ENCODE measurements at regions not wholly inside any gene's neighbourhood (a gene's known extent, or its start where the extent isn't known, plus 50 kb on each side); places are given as distances from the start of the nearest gene placed in this dataset.

DNA sequence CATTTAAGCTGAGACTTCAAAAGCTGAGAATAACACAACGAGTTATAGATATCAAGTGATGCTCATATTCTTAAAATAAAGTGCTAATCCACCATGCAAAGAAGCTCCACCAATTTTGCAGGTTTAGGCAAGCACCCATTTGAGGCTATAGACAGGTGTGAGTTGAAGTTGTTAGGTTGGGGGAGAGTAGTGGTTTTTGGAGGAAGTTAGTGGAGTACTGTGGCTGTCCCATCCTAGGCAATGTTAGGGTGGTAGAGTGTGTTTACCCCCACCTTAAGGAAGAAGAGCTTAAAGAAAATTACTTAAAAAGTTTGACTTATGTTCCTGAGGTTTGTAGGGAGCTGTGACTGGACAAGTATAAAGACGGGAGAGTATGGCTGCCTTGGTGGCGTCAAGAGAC is 98.9 kb upstream of the MAN2A1 start:
- Histone ChIP-seq H3K4me1 (ENCODE audit: low read length) (peaks cover 11% of the 10 kb centered on the region), H3K79me2 (ENCODE audit: low read length) (no peaks in the 10 kb centered on the region), H3K27me3 (ENCODE audit: low read depth, low read length) (no peaks in the 10 kb centered on the region), H2AFZ (ENCODE audit: low read depth, low read length) (no peak overlapping the region), H3K4me2 (ENCODE audit: low read length) (no peak overlapping the region), H3K36me3 (replicated peaks; ENCODE audit: low read depth, low read length) (no peaks in the 10 kb centered on the region), H3K9ac (ENCODE audit: low read length) (no peak overlapping the region), H4K20me1 (ENCODE audit: insufficient read depth, low read length) (no peaks in the 10 kb centered on the region), H3K4me3 (ENCODE audit: low read length) (no peak overlapping the region), H3K9me3 (ENCODE audit: insufficient read depth, low read length) (no peaks in the 10 kb centered on the region), H3K27ac (ENCODE audit: low read length) (no peak overlapping the region)
- no peak for TF ChIP-seq EZH2phosphoT487 (IDR thresholded peaks at IDR 0.05; ENCODE audit: low read depth)
- TF ChIP-seq, protein P1, sequence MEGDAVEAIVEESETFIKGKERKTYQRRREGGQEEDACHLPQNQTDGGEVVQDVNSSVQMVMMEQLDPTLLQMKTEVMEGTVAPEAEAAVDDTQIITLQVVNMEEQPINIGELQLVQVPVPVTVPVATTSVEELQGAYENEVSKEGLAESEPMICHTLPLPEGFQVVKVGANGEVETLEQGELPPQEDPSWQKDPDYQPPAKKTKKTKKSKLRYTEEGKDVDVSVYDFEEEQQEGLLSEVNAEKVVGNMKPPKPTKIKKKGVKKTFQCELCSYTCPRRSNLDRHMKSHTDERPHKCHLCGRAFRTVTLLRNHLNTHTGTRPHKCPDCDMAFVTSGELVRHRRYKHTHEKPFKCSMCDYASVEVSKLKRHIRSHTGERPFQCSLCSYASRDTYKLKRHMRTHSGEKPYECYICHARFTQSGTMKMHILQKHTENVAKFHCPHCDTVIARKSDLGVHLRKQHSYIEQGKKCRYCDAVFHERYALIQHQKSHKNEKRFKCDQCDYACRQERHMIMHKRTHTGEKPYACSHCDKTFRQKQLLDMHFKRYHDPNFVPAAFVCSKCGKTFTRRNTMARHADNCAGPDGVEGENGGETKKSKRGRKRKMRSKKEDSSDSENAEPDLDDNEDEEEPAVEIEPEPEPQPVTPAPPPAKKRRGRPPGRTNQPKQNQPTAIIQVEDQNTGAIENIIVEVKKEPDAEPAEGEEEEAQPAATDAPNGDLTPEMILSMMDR (IDR thresholded peaks at IDR 0.05; ENCODE audit: low read depth, low read length): no peak

DNA sequence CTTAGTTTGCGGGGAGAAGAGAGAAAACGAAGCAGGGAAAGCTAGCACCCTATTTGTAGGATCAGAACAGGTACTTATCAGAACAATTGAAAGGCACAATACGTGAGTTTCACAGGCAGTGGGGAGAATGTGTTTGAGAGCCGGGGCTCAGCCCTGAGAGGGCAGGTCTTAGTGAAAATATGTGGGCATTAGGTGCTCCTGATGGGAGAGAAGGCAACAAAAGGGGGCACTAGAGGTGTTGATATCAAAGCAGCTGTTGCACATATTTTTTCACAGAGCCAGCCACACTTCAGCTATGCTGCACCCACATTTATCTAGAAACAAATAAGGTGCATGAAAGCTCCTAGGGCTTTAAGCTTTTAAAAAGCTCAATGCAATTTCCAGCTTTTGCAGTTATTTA is 99.7 kb upstream of the MAN2A1 start:
- peaks cover 11% of the 10 kb centered on the region for H3K4me1 ChIP-seq (ENCODE audit: low read length)
- H3K36me3 ChIP-seq (replicated peaks; ENCODE audit: low read depth, low read length): no peaks in the 10 kb centered on the region
- no peak overlapping the region for H3K4me3 ChIP-seq (ENCODE audit: low read length)
- H4K20me1 ChIP-seq (ENCODE audit: insufficient read depth, low read length): no peaks in the 10 kb centered on the region
- H3K27me3 ChIP-seq (ENCODE audit: low read depth, low read length): no peaks in the 10 kb centered on the region
- no peak overlapping the region for H2AFZ ChIP-seq (ENCODE audit: low read depth, low read length)
- no peak for TF ChIP-seq EZH2phosphoT487 (IDR thresholded peaks at IDR 0.05; ENCODE audit: low read depth)
- TF ChIP-seq, protein P1 (IDR thresholded peaks at IDR 0.05; ENCODE audit: low read depth, low read length): peak; percentile 28; the same call in 1 of the 2 replicates
- H3K9ac ChIP-seq (ENCODE audit: low read length): no peak overlapping the region
- no peaks in the 10 kb centered on the region for H3K9me3 ChIP-seq (ENCODE audit: insufficient read depth, low read length)
- no peak overlapping the region for H3K27ac ChIP-seq (ENCODE audit: low read length)
- no peak overlapping the region for H3K4me2 ChIP-seq (ENCODE audit: low read length)
- H3K79me2 ChIP-seq (ENCODE audit: low read length): no peaks in the 10 kb centered on the region

DNA sequence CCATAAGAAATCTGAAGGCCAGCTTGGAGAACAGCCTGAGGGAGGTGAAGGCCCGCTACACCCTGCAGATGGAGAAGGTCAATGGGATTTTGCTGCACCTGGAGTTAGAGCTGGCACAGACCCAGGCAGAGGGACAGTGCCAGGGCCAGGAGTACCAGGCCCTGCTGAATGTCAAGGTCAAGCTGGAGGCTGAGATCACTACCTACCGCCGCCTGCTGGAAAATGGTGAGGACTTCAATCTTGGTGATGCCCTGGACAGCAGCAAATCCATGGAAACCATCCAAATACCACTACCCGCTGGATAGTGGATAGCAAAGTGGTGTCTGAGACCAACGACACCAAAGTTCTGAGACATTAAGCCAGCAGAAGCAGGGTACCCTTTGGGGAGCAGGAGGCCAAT is 100.5 kb upstream of the MAN2A1 start:
- no peak for TF ChIP-seq EZH2phosphoT487 (IDR thresholded peaks at IDR 0.05; ENCODE audit: low read depth)
- TF ChIP-seq, protein P1 (IDR thresholded peaks at IDR 0.05; ENCODE audit: low read depth, low read length): no peak
- Histone ChIP-seq H3K4me2 (ENCODE audit: low read length) (no peak overlapping the region), H3K36me3 (replicated peaks; ENCODE audit: low read depth, low read length) (no peaks in the 10 kb centered on the region), H3K9me3 (ENCODE audit: insufficient read depth, low read length) (no peaks in the 10 kb centered on the region), H3K27ac (ENCODE audit: low read length) (no peak overlapping the region), H3K27me3 (ENCODE audit: low read depth, low read length) (peaks cover 1% of the 10 kb centered on the region; the same call in 1 of the 2 replicates), H3K9ac (ENCODE audit: low read length) (no peak overlapping the region), H2AFZ (ENCODE audit: low read depth, low read length) (no peak overlapping the region), H3K4me3 (ENCODE audit: low read length) (no peak overlapping the region), H4K20me1 (ENCODE audit: insufficient read depth, low read length) (no peaks in the 10 kb centered on the region), H3K4me1 (ENCODE audit: low read length) (peaks cover 11% of the 10 kb centered on the region), H3K79me2 (ENCODE audit: low read length) (no peaks in the 10 kb centered on the region)

DNA sequence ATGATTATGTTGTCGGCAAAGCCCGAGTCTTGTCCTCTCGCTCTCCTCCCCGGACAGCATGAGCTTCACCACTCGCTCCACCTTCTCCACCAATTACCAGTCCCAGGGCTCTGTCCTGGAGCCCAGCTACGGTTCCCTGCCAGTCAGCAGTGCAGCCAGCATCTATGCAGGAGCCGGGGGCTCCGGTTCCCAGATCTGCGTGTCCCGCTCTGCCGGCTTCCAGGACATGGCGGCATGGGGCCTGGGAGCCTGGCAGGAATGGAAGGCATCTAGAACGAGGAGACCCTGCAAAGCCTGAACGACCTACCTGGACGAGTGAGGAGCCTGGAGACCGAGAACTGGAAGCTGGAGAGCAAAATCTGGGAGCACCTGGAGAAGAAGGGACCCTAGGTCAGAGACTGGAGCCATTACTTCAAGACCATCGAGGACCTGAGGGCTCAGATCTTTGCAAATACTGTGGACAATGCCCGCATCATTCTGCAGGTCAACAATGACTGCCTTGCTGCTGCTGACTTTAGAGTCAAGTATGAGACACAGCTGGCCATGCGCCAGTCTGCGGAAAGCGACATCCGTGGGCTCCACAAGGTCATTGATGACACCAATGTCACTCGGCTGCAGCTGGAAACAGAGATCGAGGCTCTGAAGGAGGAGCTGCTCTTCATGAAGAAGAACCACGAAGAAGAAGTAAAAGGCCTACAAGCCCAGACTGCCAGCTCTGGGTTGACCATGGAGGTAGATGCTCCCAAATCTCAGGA is 101.3 kb upstream of the MAN2A1 start:
- Histone ChIP-seq H3K9ac (ENCODE audit: low read length) (no peak overlapping the region), H3K27ac (ENCODE audit: low read length) (no peak overlapping the region), H3K79me2 (ENCODE audit: low read length) (no peaks in the 10 kb centered on the region), H4K20me1 (ENCODE audit: insufficient read depth, low read length) (no peaks in the 10 kb centered on the region), H3K36me3 (replicated peaks; ENCODE audit: low read depth, low read length) (no peaks in the 10 kb centered on the region), H3K4me2 (ENCODE audit: low read length) (no peak overlapping the region), H3K4me1 (ENCODE audit: low read length) (peaks cover 9% of the 10 kb centered on the region), H3K4me3 (ENCODE audit: low read length) (no peak overlapping the region), H2AFZ (ENCODE audit: low read depth, low read length) (no peak overlapping the region), H3K27me3 (ENCODE audit: low read depth, low read length) (peaks cover 2% of the 10 kb centered on the region; the same call in 1 of the 2 replicates), H3K9me3 (ENCODE audit: insufficient read depth, low read length) (no peaks in the 10 kb centered on the region)
- TF ChIP-seq, protein P1 (IDR thresholded peaks at IDR 0.05; ENCODE audit: low read depth, low read length): no peak
- no peak for TF ChIP-seq EZH2phosphoT487 (IDR thresholded peaks at IDR 0.05; ENCODE audit: low read depth)
